ENCODE measurements at regions not wholly inside any gene's neighbourhood (a gene's known extent, or its start where the extent isn't known, plus 50 kb on each side); places are given as distances from the start of the nearest gene placed in this dataset.
A peak's percentile ranks its signal among the peaks of the same experiment; 100 is the strongest.

- no peak overlapping the region for H3K4me3 ChIP-seq (replicated peaks in 1 of 2; ENCODE audit: low read depth in 2 of 2, low read length in 2 of 2)
- TF ChIP-seq CTCF (IDR thresholded peaks at IDR 0.05; ENCODE audit: low read depth, low read length): no peak
- no peak for DNase-seq (ENCODE audit: low read depth in 2 of 2)
Observed at GRCh38 chr21:15514073-15514946, 215.5 kb upstream of the USP25 start.

GRCh38 chr21:15515908-15516307, 213.9 kb upstream of the USP25 start:
- DNase-seq (ENCODE audit: low read depth in 2 of 2): no peak
- H3K4me3 ChIP-seq (replicated peaks in 1 of 2; ENCODE audit: low read depth in 2 of 2, low read length in 2 of 2): no peak overlapping the region
- no peak for TF ChIP-seq CTCF (IDR thresholded peaks at IDR 0.05; ENCODE audit: low read depth, low read length)

- H3K4me3 ChIP-seq (replicated peaks in 1 of 2; ENCODE audit: low read depth in 2 of 2, low read length in 2 of 2): no peak overlapping the region
- TF ChIP-seq CTCF (IDR thresholded peaks at IDR 0.05; ENCODE audit: low read depth, low read length): no peak
- DNase-seq (ENCODE audit: low read depth in 2 of 2): no peak
Observed at GRCh38 chr21:15517394-15517793, 212.4 kb upstream of the USP25 start.

GRCh38 chr21:15520811-15521643, 208.8 kb upstream of the USP25 start:
- peak in 1 of 2 donors; percentile 5 for DNase-seq (ENCODE audit: low read depth in 2 of 2)

GRCh38 chr21:15521644-15522001, 208.2 kb upstream of the USP25 start:
- no peak for DNase-seq (ENCODE audit: low read depth in 2 of 2)
- TF ChIP-seq CTCF (IDR thresholded peaks at IDR 0.05; ENCODE audit: low read depth, low read length): no peak
- no peak overlapping the region for H3K4me3 ChIP-seq (replicated peaks in 1 of 2; ENCODE audit: low read depth in 2 of 2, low read length in 2 of 2)

More at GRCh38 chr21:15520811-15521643, 208.8 kb upstream of the USP25 start:
- TF ChIP-seq CTCF (IDR thresholded peaks at IDR 0.05; ENCODE audit: low read depth, low read length): peak; percentile 35
- no peak overlapping the region for H3K4me3 ChIP-seq (replicated peaks in 1 of 2; ENCODE audit: low read depth in 2 of 2, low read length in 2 of 2)

GRCh38 chr21:15522148-15522547, 207.6 kb upstream of the USP25 start:
- no peak for DNase-seq (ENCODE audit: low read depth in 2 of 2)
- no peak for TF ChIP-seq CTCF (IDR thresholded peaks at IDR 0.05; ENCODE audit: low read depth, low read length)

More at GRCh38 chr21:15522148-15522547, 207.6 kb upstream of the USP25 start:
- H3K4me3 ChIP-seq (replicated peaks in 1 of 2; ENCODE audit: low read depth in 2 of 2, low read length in 2 of 2): no peak overlapping the region

All from cardiac fibroblast (primary cell).